ENCODE measurements at regions not wholly inside any gene's neighbourhood (a gene's known extent, or its start where the extent isn't known, plus 50 kb on each side); places are given as distances from the start of the nearest gene placed in this dataset.

DNA sequence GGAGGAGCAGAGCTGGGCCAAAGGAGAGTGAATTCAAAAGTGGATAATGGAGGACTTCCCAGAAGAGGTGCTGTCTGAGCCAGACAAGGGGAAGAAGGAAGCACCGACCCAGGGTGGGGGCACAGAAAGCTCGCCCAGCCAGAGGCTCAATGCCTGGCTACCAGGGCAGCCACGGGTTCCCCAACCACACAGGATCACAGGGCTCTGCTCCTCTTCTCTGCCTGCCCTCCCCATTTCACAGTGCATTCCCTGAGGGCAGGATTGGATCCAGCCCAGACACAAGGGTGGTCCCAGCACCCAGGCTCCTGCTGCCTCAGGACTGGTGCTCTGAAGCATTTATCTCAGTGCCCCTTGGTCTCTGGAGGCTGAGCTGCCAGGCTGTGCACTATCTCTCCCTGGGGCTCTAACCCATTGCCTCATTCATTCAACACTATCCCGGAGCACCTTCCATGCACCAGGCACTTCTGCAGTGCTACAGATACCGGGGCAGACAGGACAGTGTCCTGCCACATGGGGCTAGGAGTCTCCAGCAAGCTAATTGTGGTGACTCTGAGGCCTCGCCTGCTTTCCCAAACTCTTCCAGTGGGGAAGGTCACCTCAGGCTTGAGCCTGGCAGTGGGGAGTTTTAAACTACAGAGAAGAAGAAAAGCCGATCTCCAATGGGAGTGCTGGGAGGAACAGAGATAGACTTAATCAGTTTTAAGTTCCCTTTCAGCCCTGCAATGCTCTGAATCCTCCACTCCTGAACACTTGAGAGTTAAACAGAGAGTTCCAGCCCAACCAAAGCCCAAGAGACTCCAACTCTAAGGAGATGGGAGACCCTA lies 201.8 kb upstream of the ZMIZ1 start:
- Histone ChIP-seq H3K36me3 (ENCODE audit: control insufficient read depth in 2 of 2, extremely low read depth in 1 of 2, insufficient read depth in 1 of 2, low read length in 1 of 2) (no peaks in the 10 kb centered on the region), H3K4me1 (ENCODE audit: control insufficient read depth in 1 of 2, extremely low read depth in 1 of 2, insufficient read depth in 2 of 2, low read length in 2 of 2) (no peaks in the 10 kb centered on the region), H3K27me3 (replicated peaks in 1 of 2; ENCODE audit: control insufficient read depth in 2 of 2, extremely low read depth in 1 of 2, insufficient read depth in 2 of 2, low read length in 1 of 2) (peaks cover 0 to 22% of the 10 kb centered on the region in 2 experiments), H3K27ac (ENCODE audit: low read length) (no peak overlapping the region), H3K4me3 (ENCODE audit: control insufficient read depth in 1 of 2, extremely low read depth in 1 of 2, low read length in 1 of 2) (no peak overlapping the region), H3K9me3 (no peaks in the 10 kb centered on the region)
- ATAC-seq (replicated peaks in 1 of 4) (no peak), DNase-seq (no peak)
- no peaks in the 10 kb centered on the region for H3K36me3 Mint-ChIP-seq
- POLR2A ChIA-PET: no interaction called here
- no peak overlapping the region for H3K27ac Mint-ChIP-seq
- CTCF ChIA-PET: no interaction called here
- no peak overlapping the region for H3K4me3 Mint-ChIP-seq
- no peaks in the 10 kb centered on the region for H3K9me3 Mint-ChIP-seq
- no peaks in the 10 kb centered on the region for H3K4me1 Mint-ChIP-seq
- 67% methylated on average over 5 of the region's 7 CpGs for WGBS (ENCODE audit: insufficient coverage)
- peaks cover 7 to 9% of the 10 kb centered on the region in 2 donors for H3K27me3 Mint-ChIP-seq

DNA sequence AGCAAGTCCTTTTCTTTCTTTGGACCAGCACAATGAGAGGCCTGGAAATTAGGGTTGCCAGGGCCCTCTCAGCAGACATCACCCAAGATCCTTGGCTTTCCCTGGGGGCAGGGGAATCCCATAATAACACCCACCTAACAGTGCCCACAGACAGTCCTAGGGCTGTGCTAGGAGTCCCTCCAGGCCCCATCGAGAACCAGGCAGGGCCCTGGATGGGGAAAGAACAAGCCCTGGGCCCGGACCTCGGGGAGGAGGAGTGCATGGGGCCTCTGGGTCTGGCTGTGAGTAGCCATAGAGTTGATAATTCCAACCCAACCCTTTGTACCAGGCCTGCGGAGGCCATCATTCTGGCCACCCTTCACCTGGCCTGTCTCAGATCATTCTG lies 201.2 kb upstream of the ZMIZ1 start:
- CTCF ChIA-PET: no interaction called here
- Histone ChIP-seq H3K27me3 (replicated peaks in 1 of 2; ENCODE audit: control insufficient read depth in 2 of 2, extremely low read depth in 1 of 2, insufficient read depth in 2 of 2, low read length in 1 of 2) (peaks cover 0 to 20% of the 10 kb centered on the region in 2 experiments), H3K9me3 (no peaks in the 10 kb centered on the region), H3K36me3 (ENCODE audit: control insufficient read depth in 2 of 2, extremely low read depth in 1 of 2, insufficient read depth in 1 of 2, low read length in 1 of 2) (no peaks in the 10 kb centered on the region), H3K4me3 (ENCODE audit: control insufficient read depth in 1 of 2, extremely low read depth in 1 of 2, low read length in 1 of 2) (no peak overlapping the region), H3K4me1 (ENCODE audit: control insufficient read depth in 1 of 2, extremely low read depth in 1 of 2, insufficient read depth in 2 of 2, low read length in 2 of 2) (no peaks in the 10 kb centered on the region), H3K27ac (ENCODE audit: low read length) (no peak overlapping the region)
- Mint-ChIP-seq H3K4me1 (no peaks in the 10 kb centered on the region), H3K27ac (no peak overlapping the region), H3K4me3 (no peak overlapping the region), H3K27me3 (peaks cover 8 to 13% of the 10 kb centered on the region in 2 donors), H3K36me3 (no peaks in the 10 kb centered on the region), H3K9me3 (no peaks in the 10 kb centered on the region)
- ATAC-seq (replicated peaks in 1 of 4) (no peak), DNase-seq (no peak)
- POLR2A ChIA-PET: no interaction called here
- 47% methylated on average over 3 of the region's 4 CpGs for WGBS (ENCODE audit: insufficient coverage)

DNA sequence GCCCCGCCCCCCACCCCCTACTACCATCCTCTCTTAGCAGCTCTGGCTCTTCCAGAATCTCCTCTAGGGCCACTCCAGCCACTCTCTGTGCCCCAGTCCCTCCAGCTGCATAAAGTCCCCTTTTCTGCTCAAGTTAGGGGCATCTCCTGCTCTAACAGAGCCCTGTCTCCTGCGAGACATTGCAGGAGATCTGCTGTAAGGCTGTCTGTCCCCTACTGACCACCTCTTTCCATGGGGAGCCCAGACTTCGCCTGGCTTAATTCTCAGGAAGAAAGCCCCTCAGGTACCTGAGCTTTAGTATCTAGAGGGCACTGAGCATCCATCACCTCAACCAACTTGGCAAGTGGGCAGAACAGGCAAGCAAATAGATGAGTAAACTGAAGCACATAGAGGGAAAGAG lies 200.7 kb upstream of the ZMIZ1 start:
- no peak overlapping the region for H3K27ac Mint-ChIP-seq
- no peaks in the 10 kb centered on the region for H3K9me3 Mint-ChIP-seq
- CTCF ChIA-PET: no interaction called here
- Histone ChIP-seq H3K4me1 (ENCODE audit: control insufficient read depth in 1 of 2, extremely low read depth in 1 of 2, insufficient read depth in 2 of 2, low read length in 2 of 2) (no peaks in the 10 kb centered on the region), H3K9me3 (no peaks in the 10 kb centered on the region), H3K4me3 (ENCODE audit: control insufficient read depth in 1 of 2, extremely low read depth in 1 of 2, low read length in 1 of 2) (no peak overlapping the region), H3K36me3 (ENCODE audit: control insufficient read depth in 2 of 2, extremely low read depth in 1 of 2, insufficient read depth in 1 of 2, low read length in 1 of 2) (no peaks in the 10 kb centered on the region), H3K27me3 (replicated peaks in 1 of 2; ENCODE audit: control insufficient read depth in 2 of 2, extremely low read depth in 1 of 2, insufficient read depth in 2 of 2, low read length in 1 of 2) (peaks cover 0 to 20% of the 10 kb centered on the region in 2 experiments), H3K27ac (ENCODE audit: low read length) (no peak overlapping the region)
- DNase-seq (no peak), ATAC-seq (replicated peaks in 1 of 4) (no peak)
- peaks cover 8 to 14% of the 10 kb centered on the region in 2 donors for H3K27me3 Mint-ChIP-seq
- POLR2A ChIA-PET: no interaction called here
- WGBS (ENCODE audit: insufficient coverage): 63% methylated on average over 1 of the region's 3 CpGs
- H3K36me3 Mint-ChIP-seq: no peaks in the 10 kb centered on the region
- no peak overlapping the region for H3K4me3 Mint-ChIP-seq
- H3K4me1 Mint-ChIP-seq: no peaks in the 10 kb centered on the region

DNA sequence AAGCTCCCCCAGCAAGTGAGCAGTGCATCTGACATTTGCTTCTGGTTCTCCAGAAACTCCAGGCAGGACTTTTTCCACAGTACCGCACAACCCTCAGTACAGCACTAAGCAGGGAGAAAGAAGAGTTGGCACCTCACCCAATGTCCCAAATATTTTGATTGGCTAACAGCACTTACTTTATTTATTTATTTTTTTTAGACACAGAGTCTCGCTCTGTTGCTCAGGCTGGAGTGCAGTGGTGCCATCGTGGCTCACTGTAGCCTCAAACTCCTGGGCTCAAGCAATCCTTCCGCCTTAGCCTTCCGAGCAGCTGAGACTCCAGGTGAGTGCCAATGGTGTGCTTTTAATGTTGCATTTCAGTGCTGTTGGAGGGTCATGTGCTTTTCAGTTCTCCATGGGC lies 200.3 kb upstream of the ZMIZ1 start:
- Histone ChIP-seq H3K4me3 (ENCODE audit: control insufficient read depth in 1 of 2, extremely low read depth in 1 of 2, low read length in 1 of 2) (no peak overlapping the region), H3K4me1 (ENCODE audit: control insufficient read depth in 1 of 2, extremely low read depth in 1 of 2, insufficient read depth in 2 of 2, low read length in 2 of 2) (no peaks in the 10 kb centered on the region), H3K36me3 (ENCODE audit: control insufficient read depth in 2 of 2, extremely low read depth in 1 of 2, insufficient read depth in 1 of 2, low read length in 1 of 2) (no peaks in the 10 kb centered on the region), H3K9me3 (no peaks in the 10 kb centered on the region), H3K27ac (ENCODE audit: low read length) (no peak overlapping the region), H3K27me3 (replicated peaks in 1 of 2; ENCODE audit: control insufficient read depth in 2 of 2, extremely low read depth in 1 of 2, insufficient read depth in 2 of 2, low read length in 1 of 2) (peaks cover 0 to 20% of the 10 kb centered on the region in 2 experiments)
- Mint-ChIP-seq H3K36me3 (no peaks in the 10 kb centered on the region), H3K27me3 (peaks cover 8 to 14% of the 10 kb centered on the region in 2 donors), H3K4me1 (no peaks in the 10 kb centered on the region), H3K27ac (no peak overlapping the region), H3K9me3 (no peaks in the 10 kb centered on the region), H3K4me3 (no peak overlapping the region)
- CTCF ChIA-PET: no interaction called here
- ATAC-seq (replicated peaks in 1 of 4) (no peak), DNase-seq (no peak)
- 86% methylated on average over 2 of the region's 5 CpGs for WGBS (ENCODE audit: insufficient coverage)
- POLR2A ChIA-PET: no interaction called here

DNA sequence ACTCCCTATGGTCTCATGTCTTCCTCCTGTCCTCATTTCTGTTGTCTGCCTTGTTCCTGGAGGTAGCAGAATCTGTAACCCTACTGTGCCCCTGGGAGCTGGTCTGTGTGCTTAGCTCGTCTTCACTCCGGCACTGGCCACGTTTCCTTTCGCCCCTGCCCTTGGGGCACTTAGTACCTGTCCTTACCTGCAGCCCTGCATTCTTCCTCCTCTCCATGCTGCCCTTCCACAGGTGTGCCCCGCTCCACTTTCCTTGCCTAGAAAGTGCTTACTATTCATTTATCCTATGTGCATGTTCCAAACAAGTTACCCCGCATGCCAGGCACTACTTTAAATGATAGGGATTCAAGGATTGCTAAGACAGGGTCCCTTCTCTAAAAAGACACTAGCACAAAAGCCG lies 199.9 kb upstream of the ZMIZ1 start:
- CTCF ChIA-PET: interaction anchor here in 1 of 2 donors (0.7 kb wide), 1 partner anchor 10 kb away, joined by 3 read pairs; no protein-coding TSS in a partner anchor

DNA sequence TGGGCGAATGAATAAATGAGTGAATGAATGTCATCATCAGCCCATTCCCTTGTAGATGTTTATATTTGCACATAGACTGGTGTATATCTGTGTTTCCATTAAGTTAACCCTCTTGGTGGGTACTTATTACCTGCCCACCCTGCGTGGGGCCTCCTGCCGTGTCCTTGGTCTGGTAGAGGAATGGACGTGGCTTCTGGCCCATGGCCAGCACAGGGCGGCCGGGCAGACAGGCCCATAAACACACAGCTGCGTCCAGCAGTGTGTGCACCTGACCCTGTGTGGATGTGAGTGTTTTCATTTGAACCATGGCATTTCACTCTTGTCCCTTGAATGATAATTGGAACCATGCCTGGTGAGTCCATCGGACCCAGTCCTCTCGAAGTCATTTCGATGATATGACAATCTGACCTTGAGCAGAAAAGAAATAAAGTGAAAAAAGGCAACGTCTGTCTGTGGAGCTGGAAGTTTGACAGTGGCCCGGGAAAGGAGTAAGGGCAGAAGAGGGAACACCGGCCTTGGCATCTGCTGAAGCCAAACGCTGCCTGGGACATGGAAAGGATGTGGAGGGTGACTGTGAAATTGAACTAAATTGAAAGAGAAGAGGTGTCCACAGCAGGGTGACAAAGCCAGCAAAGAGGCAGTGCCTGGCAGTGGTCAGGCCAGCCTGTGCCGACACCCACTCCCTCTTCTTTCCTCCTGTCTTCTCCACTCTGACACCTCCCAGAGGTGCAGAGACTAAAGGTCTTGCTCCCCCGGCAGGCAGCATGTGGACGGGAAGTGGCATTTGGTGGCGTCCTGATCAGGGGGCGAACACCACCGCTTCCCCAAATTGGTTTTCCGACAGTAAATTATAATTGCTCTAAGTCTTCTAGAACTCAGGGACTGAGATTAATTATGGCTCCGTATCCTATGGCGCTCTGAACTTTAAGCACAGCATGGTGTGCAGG lies 199.0 kb upstream of the ZMIZ1 start:
- no peak overlapping the region for H3K27ac Mint-ChIP-seq
- ChIA-PET CTCF (interaction anchor here in 1 of 2 donors (0.7 kb wide), 1 partner anchor 9 kb away, joined by 3 read pairs; no protein-coding TSS in a partner anchor), POLR2A (no interaction called here)
- Histone ChIP-seq H3K4me3 (ENCODE audit: control insufficient read depth in 1 of 2, extremely low read depth in 1 of 2, low read length in 1 of 2) (no peak overlapping the region), H3K9me3 (no peaks in the 10 kb centered on the region), H3K36me3 (ENCODE audit: control insufficient read depth in 2 of 2, extremely low read depth in 1 of 2, insufficient read depth in 1 of 2, low read length in 1 of 2) (no peaks in the 10 kb centered on the region), H3K4me1 (ENCODE audit: control insufficient read depth in 1 of 2, extremely low read depth in 1 of 2, insufficient read depth in 2 of 2, low read length in 2 of 2) (no peaks in the 10 kb centered on the region), H3K27me3 (replicated peaks in 1 of 2; ENCODE audit: control insufficient read depth in 2 of 2, extremely low read depth in 1 of 2, insufficient read depth in 2 of 2, low read length in 1 of 2) (peaks cover 0 to 24% of the 10 kb centered on the region in 2 experiments), H3K27ac (ENCODE audit: low read length) (no peak overlapping the region)
- DNase-seq: no peak
- H3K27me3 Mint-ChIP-seq: peaks cover 11 to 14% of the 10 kb centered on the region in 2 donors
- 75% methylated on average over 19 of the region's 23 CpGs for WGBS (ENCODE audit: insufficient coverage)
- H3K36me3 Mint-ChIP-seq: no peaks in the 10 kb centered on the region
- no peaks in the 10 kb centered on the region for H3K9me3 Mint-ChIP-seq
- no peak overlapping the region for H3K4me3 Mint-ChIP-seq
- ATAC-seq (replicated peaks in 1 of 4): no peak
- peaks cover 2 to 8% (median 3%) of the 10 kb centered on the region in 3 donors for H3K4me1 Mint-ChIP-seq

More for the DNA sequence above, 199.9 kb upstream of the ZMIZ1 start:
- Mint-ChIP-seq H3K9me3 (no peaks in the 10 kb centered on the region), H3K4me3 (no peak overlapping the region), H3K27ac (no peak overlapping the region), H3K27me3 (peaks cover 9 to 14% of the 10 kb centered on the region in 2 donors), H3K36me3 (no peaks in the 10 kb centered on the region), H3K4me1 (peaks cover under 1 to 2% (median 2%) of the 10 kb centered on the region in 3 donors)
- DNase-seq: no peak
- H3K27ac ChIP-seq (ENCODE audit: low read length): no peak overlapping the region
- H3K9me3 ChIP-seq: no peaks in the 10 kb centered on the region
- no peak for ATAC-seq (replicated peaks in 1 of 4)
- 91% methylated on average over 6 of the region's 7 CpGs for WGBS (ENCODE audit: insufficient coverage)
- peaks cover 0 to 20% of the 10 kb centered on the region in 2 experiments for H3K27me3 ChIP-seq (replicated peaks in 1 of 2; ENCODE audit: control insufficient read depth in 2 of 2, extremely low read depth in 1 of 2, insufficient read depth in 2 of 2, low read length in 1 of 2)
- H3K4me1 ChIP-seq (ENCODE audit: control insufficient read depth in 1 of 2, extremely low read depth in 1 of 2, insufficient read depth in 2 of 2, low read length in 2 of 2): no peaks in the 10 kb centered on the region
- no peaks in the 10 kb centered on the region for H3K36me3 ChIP-seq (ENCODE audit: control insufficient read depth in 2 of 2, extremely low read depth in 1 of 2, insufficient read depth in 1 of 2, low read length in 1 of 2)
- H3K4me3 ChIP-seq (ENCODE audit: control insufficient read depth in 1 of 2, extremely low read depth in 1 of 2, low read length in 1 of 2): no peak overlapping the region
- POLR2A ChIA-PET: no interaction called here

All from T-cell (primary cell).